ENCODE measurements at regions not wholly inside any gene's neighbourhood (a gene's known extent, or its start where the extent isn't known, plus 50 kb on each side); places are given as distances from the start of the nearest gene placed in this dataset.

- 64 to 80% methylated on average over 7 of the region's 7 CpGs for WGBS, 2 donors
- Histone ChIP-seq H3K36me3 (no peaks in the 10 kb centered on the region), H3K4me1 (no peaks in the 10 kb centered on the region), H3K4me3 (no peak overlapping the region), H3K9me3 (no peaks in the 10 kb centered on the region), H3K27ac (no peak overlapping the region), H3K27me3 (no peaks in the 10 kb centered on the region)
- no peak for TF ChIP-seq CTCF (IDR thresholded peaks at IDR 0.05)
- no peak for FAIRE-seq
- DNase-seq, result no peak
- no peak for ATAC-seq
- intact Hi-C loops (cut with DNase I), result no loop called here
Measured at GRCh38 chr17:6218333-6218732, 148.2 kb downstream of the WSCD1 start.

DNA sequence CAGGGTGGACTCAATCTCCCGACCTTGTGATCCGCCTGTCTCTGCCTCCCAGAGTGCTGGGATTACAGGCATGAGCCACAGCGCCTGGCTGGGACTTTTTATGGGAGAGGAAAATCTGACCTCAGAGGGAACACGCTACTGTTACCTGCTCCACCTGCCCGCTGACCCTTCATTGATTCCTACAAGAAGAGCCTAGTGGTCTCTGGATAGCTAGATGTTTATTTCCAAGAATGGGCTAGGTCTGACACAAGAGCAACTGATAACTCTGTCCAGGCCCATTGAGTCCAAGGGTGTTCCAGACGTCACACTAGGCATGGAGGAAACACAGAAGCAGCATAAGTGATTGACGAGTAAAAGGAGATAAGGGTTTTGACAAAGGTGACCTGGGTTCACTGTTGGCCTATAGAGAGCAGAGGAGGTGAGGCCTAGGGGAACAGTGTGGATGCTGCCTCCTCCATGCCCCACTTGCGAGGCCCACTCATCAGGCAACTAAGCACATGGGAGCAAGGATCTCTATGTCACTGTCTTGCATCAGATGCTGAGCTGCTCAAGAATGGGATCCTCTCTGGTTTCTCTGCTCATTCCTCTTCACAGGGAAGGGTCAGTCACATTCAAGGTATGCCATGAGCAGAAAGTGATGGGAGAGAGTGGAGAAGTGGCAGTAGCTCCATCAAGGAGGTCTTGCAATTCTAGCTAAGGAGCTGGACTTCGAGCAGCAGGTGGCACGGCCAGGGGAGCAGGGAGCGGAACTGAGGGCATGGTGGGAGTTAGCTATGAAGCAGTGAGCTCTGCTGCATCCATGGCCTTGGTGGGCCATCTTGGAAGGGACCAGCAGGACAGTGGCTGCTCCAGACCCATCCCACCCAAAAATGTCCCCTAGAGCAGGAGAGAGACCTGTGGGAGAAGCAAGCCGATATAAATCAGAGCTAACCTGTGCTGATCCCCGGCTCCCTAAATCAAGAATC, 145.2 kb downstream of the WSCD1 start:
- WGBS, 2 donors, result 61 to 74% methylated on average over 13 of the region's 13 CpGs
- Histone ChIP-seq H3K4me1 (no peaks in the 10 kb centered on the region), H3K36me3 (no peaks in the 10 kb centered on the region), H3K4me3 (no peak overlapping the region), H3K27ac (no peak overlapping the region), H3K9me3 (no peaks in the 10 kb centered on the region), H3K27me3 (no peaks in the 10 kb centered on the region)
- no peak for FAIRE-seq
- intact Hi-C loops (cut with DNase I), result no loop called here
- ATAC-seq, result no peak
- DNase-seq, result no peak
- no peak for TF ChIP-seq CTCF (IDR thresholded peaks at IDR 0.05)

DNA sequence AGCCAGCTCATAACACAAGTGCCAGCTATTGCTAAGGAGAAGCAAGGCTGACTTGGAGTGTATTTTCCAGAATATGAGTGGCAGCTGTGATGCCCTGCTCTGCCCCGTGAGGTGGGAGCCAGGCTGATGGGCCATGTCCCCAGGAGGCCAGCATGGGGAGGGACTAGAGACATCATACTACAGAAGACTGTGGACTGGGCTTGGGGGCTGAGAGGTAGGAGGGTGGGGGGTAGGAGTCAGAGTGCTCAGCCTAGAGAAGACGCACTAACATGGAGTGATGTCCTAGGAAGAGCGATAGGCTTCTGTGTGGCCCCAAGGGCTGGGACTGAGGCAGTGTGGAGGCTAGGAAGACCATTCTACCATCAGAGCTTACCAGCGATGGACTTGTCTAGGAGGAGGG, 143.7 kb downstream of the WSCD1 start:
- intact Hi-C loops (cut with DNase I), result no loop called here
- FAIRE-seq (no peak), DNase-seq (no peak), ATAC-seq (no peak)
- 59 to 72% methylated on average over 4 of the region's 4 CpGs for WGBS, 2 donors
- Histone ChIP-seq H3K36me3 (no peaks in the 10 kb centered on the region), H3K4me3 (no peak overlapping the region), H3K27me3 (peaks cover 0 to 3% (median 0%) of the 10 kb centered on the region in 4 donors), H3K4me1 (no peaks in the 10 kb centered on the region), H3K27ac (no peak overlapping the region), H3K9me3 (no peaks in the 10 kb centered on the region)
- no peak for TF ChIP-seq CTCF (IDR thresholded peaks at IDR 0.05)

GRCh38 chr17:6212766-6213165, 142.6 kb downstream of the WSCD1 start:
- H3K36me3 ChIP-seq, result no peaks in the 10 kb centered on the region
- DNase-seq, result no peak
- H3K4me1 ChIP-seq, result no peaks in the 10 kb centered on the region
- TF ChIP-seq CTCF (IDR thresholded peaks at IDR 0.05), result no peak
- 59 to 60% methylated on average over 5 of the region's 5 CpGs for WGBS, 2 donors
- intact Hi-C loops (cut with DNase I), result no loop called here
- ATAC-seq, result no peak
- H3K27ac ChIP-seq, result no peak overlapping the region
- H3K27me3 ChIP-seq, result peaks cover 0 to 3% (median 0%) of the 10 kb centered on the region in 4 donors
- no peaks in the 10 kb centered on the region for H3K9me3 ChIP-seq
- no peak overlapping the region for H3K4me3 ChIP-seq
- FAIRE-seq, result no peak

DNA sequence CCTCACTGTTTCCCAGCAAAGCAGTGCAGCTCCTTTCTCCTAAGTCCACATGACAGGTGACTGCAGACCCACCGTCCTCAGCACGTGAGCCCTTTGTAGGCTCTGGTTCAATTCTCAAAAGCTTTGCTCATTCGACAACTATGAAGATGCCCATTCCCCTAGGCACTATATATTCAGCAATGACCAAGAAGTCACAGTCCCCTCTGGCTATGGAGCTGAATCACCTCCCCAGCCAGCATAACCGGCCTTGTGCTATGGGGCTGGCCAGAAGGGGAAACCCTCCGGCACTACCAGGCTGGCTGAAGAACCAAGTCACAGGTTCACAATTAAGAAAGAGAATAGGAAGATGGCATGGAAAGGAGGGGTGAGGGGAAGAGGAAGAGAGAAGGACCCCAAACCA, 139.7 kb downstream of the WSCD1 start:
- H3K36me3 ChIP-seq, result no peaks in the 10 kb centered on the region
- WGBS, 2 donors, result 49 to 61% methylated on average over 5 of the region's 5 CpGs
- no peak overlapping the region for H3K4me3 ChIP-seq
- no peak overlapping the region for H3K27ac ChIP-seq
- peaks cover 0 to 3% (median 0%) of the 10 kb centered on the region in 4 donors for H3K27me3 ChIP-seq
- no peak for ATAC-seq
- no peak for DNase-seq
- no peak for TF ChIP-seq CTCF (IDR thresholded peaks at IDR 0.05)
- no peaks in the 10 kb centered on the region for H3K9me3 ChIP-seq
- FAIRE-seq, result no peak
- no peaks in the 10 kb centered on the region for H3K4me1 ChIP-seq
- intact Hi-C loops (cut with DNase I), result no loop called here

All from pancreas (tissue), 10 donors.